ENCODE measurements at regions not wholly inside any gene's neighbourhood (a gene's known extent, or its start where the extent isn't known, plus 50 kb on each side); places are given as distances from the start of the nearest gene placed in this dataset.

DNA sequence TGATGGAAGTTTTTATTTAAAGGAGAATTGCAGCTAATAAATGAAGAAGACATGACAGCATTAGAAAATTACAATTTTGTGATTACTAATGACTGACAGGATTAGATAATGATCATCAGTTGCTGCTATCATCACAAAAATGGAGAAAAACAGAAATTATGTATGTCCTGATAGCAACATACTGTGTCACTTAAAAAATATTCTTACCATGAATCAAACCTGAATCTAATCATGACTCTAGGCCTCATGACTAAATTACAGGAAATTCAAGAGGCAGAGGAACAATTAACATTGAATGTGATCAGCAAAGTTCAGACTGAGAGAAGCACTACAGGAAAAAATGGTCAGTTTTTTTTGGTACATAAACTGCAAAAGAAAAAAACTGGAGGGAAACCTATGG, 147.8 kb downstream of the PMAIP1 start:
- H2AFZ ChIP-seq (ENCODE audit: low read depth, low read length) = no peak overlapping the region
- no peaks in the 10 kb centered on the region for H4K20me1 ChIP-seq (replicated peaks; ENCODE audit: control insufficient read depth, insufficient read depth, low read length)
- CTCF ChIA-PET (ENCODE audit: low intra/inter-chr PET ratio) = no interaction called here
- no peaks in the 10 kb centered on the region for H3K27me3 ChIP-seq (ENCODE audit: control insufficient read depth in 2 of 2, insufficient read depth in 2 of 2, low read length in 2 of 2)
- H3K36me3 ChIP-seq (ENCODE audit: control insufficient read depth, insufficient read depth, low read length) = no peaks in the 10 kb centered on the region
- in situ Hi-C loops (cut with MboI) = no loop called here
- no peaks in the 10 kb centered on the region for H3K79me2 ChIP-seq (ENCODE audit: control insufficient read depth, insufficient read depth, low read length)
- no peaks in the 10 kb centered on the region for H3K9me1 ChIP-seq (ENCODE audit: control insufficient read depth, insufficient read depth, low read length)
- H3K27ac ChIP-seq (ENCODE audit: extremely low read depth, low read depth, low read length) = no peak overlapping the region
- no peak overlapping the region for H3K4me3 ChIP-seq
- H3K9ac ChIP-seq (ENCODE audit: insufficient read depth in 1 of 2, low read depth in 2 of 2, low read length in 2 of 2) = no peak overlapping the region
- no peak overlapping the region for H3K4me2 ChIP-seq (ENCODE audit: insufficient read depth, low read length)
- intact Hi-C loops (cut with micrococcal nuclease) = no loop called here
- TF ChIP-seq SMAD2 (IDR thresholded peaks at IDR 0.05; ENCODE audit: low read depth, low read length) (no peak), ELK3 (CRISPR knock-in tag; IDR thresholded peaks at IDR 0.05) (no peak), ID3 (CRISPR knock-in tag; IDR thresholded peaks at IDR 0.05) (no peak), ID3 (tag; IDR thresholded peaks at IDR 0.05) (no peak), CC2D1A (IDR thresholded peaks at IDR 0.05) (no peak), ZNF253 (CRISPR knock-in tag; conservative IDR thresholded peaks at IDR 0.05) (no peak), TAF1 (IDR thresholded peaks at IDR 0.05; ENCODE audit: control insufficient read depth, extremely low read depth, insufficient read depth, low read length, severe bottlenecking) (no peak), TRIM28 (IDR thresholded peaks at IDR 0.05) (no peak), ZNF282 (CRISPR knock-in tag; IDR thresholded peaks at IDR 0.05) (no peak), ZNF518B (CRISPR knock-in tag; IDR thresholded peaks at IDR 0.05) (no peak), SRF (CRISPR knock-in tag; IDR thresholded peaks at IDR 0.05) (no peak), FOXJ3 (CRISPR knock-in tag; IDR thresholded peaks at IDR 0.05) (no peak)
- H3K9me3 ChIP-seq (replicated peaks; ENCODE audit: control insufficient read depth, insufficient read depth, low read depth, low read length) = no peaks in the 10 kb centered on the region; the same call in 1 of the 2 replicates
- BruUV-seq (replicated peaks) = no TSS peak
- DNase-seq (ENCODE audit: extremely low read depth in 1 of 4, low spot score in 3 of 4) (no peak), FAIRE-seq (no peak), ATAC-seq (no peak)
- POLR2A ChIA-PET = no interaction called here
- peaks cover 0 to 3% of the 10 kb centered on the region in 2 experiments; a peak in 2 of 5 replicates for H3K4me1 ChIP-seq (replicated peaks in 1 of 2; ENCODE audit: control insufficient read depth in 2 of 2, insufficient read depth in 2 of 2, low read length in 2 of 2)

Measured in K562 (cell line).